ENCODE measurements at regions not wholly inside any gene's neighbourhood (a gene's known extent, or its start where the extent isn't known, plus 50 kb on each side); places are given as distances from the start of the nearest gene placed in this dataset.
A peak's percentile ranks its signal among the peaks of the same experiment; 100 is the strongest.

GRCh38 chrX:7269991-7270390 is 122.0 kb upstream of the PUDP start:
- no peak for DNase-seq

GRCh38 chrX:7269589-7269988 is 121.6 kb upstream of the PUDP start:
- DNase-seq = no peak

- no peak for DNase-seq
Observed at GRCh38 chrX:7266288-7266687, 118.3 kb upstream of the PUDP start.

- no peak for DNase-seq
Observed at GRCh38 chrX:7264399-7264798, 116.4 kb upstream of the PUDP start.

- no peak for DNase-seq
Observed at GRCh38 chrX:7263961-7264360, 116.0 kb upstream of the PUDP start.

- DNase-seq = no peak
Observed at GRCh38 chrX:7263330-7263729, 115.4 kb upstream of the PUDP start.

- DNase-seq = no peak
Observed at GRCh38 chrX:7262551-7262950, 114.6 kb upstream of the PUDP start.

GRCh38 chrX:7261672-7262332 is 113.8 kb upstream of the PUDP start:
- DNase-seq = no peak

- DNase-seq = no peak
Observed at GRCh38 chrX:7254144-7254543, 106.2 kb upstream of the PUDP start.

- DNase-seq = no peak
Observed at GRCh38 chrX:7253565-7253964, 105.6 kb upstream of the PUDP start.

- no peak for DNase-seq
Observed at GRCh38 chrX:7252013-7252610, 104.2 kb upstream of the PUDP start.

- DNase-seq = no peak
Observed at GRCh38 chrX:7247346-7247745, 99.4 kb upstream of the PUDP start.

- no peak for DNase-seq
Observed at GRCh38 chrX:7244405-7244804, 96.5 kb upstream of the PUDP start.

GRCh38 chrX:7242613-7243012 is 94.7 kb upstream of the PUDP start:
- DNase-seq = peak; percentile 1

GRCh38 chrX:7240929-7241328 is 93.0 kb upstream of the PUDP start:
- no peak for DNase-seq

- DNase-seq = no peak
Observed at GRCh38 chrX:7235071-7235470, 87.1 kb upstream of the PUDP start.

- DNase-seq = no peak
Observed at GRCh38 chrX:7233580-7234406, 85.8 kb upstream of the PUDP start.

- DNase-seq = no peak
Observed at GRCh38 chrX:7228226-7228625, 80.3 kb upstream of the PUDP start.

GRCh38 chrX:7225338-7225737 is 77.4 kb upstream of the PUDP start:
- DNase-seq = no peak

GRCh38 chrX:7223271-7223670 is 75.3 kb upstream of the PUDP start:
- DNase-seq = no peak

GRCh38 chrX:7220121-7220520 is 72.2 kb upstream of the PUDP start:
- DNase-seq = no peak

GRCh38 chrX:7219153-7219705 is 71.3 kb upstream of the PUDP start:
- DNase-seq = no peak

- DNase-seq = no peak
Observed at GRCh38 chrX:7218321-7219152, 70.6 kb upstream of the PUDP start.
